GM23338 (cell line): ENCODE measurements at regions not wholly inside any gene's neighbourhood (a gene's known extent, or its start where the extent isn't known, plus 50 kb on each side); places are given as distances from the start of the nearest gene placed in this dataset.
"Not testable (repeated sequence)": the region's sequence is repeated elsewhere in the genome, so short reads cannot be mapped to it uniquely, and the experiment has no call there.

ENCODE experiments used
- CREB1 ChIP-seq: fragments of 250-450 bp; sonication (Bioruptor Pico); IDR thresholded peaks from 2 replicates; pipeline ENCODE4 v1.5.0; 2020; ENCODE audit warnings: low read depth, mild to moderate bottlenecking, moderate library complexity
- EZH2 ChIP-seq: fragments of 200-600 bp; sonication (generic); IDR thresholded peaks from one replicate; pipeline ENCODE4 v1.8.0; 2017; ENCODE audit warnings: antibody characterized with exemption, mild to moderate bottlenecking, low read depth; ENCODE audit not compliant: unreplicated experiment
- JUNB ChIP-seq: IDR thresholded peaks from one replicate; pipeline ENCODE4 v1.6.1; 2016; ENCODE audit warnings: antibody characterized with exemption; ENCODE audit not compliant: unreplicated experiment
- POLR2AphosphoS5 ChIP-seq: IDR thresholded peaks from 2 replicates; pipeline ENCODE4 v1.6.1; 2016; ENCODE audit warnings: antibody characterized with exemption, low read depth
- TF ChIP-seq, protein P1 (sequence below), 2 experiments: fragments of 200-600 bp in 1 of 2; sonication (generic) in 1 of 2; conservative IDR thresholded peaks; 2 replicates each; pipeline versions ENCODE4 v1.5.1 to v1.6.1; 2016 to 2017; ENCODE audit warnings: antibody characterized with exemption in 2 of 2, low read depth in 2 of 2, mild to moderate bottlenecking in 2 of 2, moderate library complexity in 1 of 2
- TF ChIP-seq, protein P2 (sequence below): IDR thresholded peaks from one replicate; pipeline ENCODE4 v1.6.1; 2018; ENCODE audit warnings: antibody characterized with exemption; ENCODE audit not compliant: unreplicated experiment

DNA sequence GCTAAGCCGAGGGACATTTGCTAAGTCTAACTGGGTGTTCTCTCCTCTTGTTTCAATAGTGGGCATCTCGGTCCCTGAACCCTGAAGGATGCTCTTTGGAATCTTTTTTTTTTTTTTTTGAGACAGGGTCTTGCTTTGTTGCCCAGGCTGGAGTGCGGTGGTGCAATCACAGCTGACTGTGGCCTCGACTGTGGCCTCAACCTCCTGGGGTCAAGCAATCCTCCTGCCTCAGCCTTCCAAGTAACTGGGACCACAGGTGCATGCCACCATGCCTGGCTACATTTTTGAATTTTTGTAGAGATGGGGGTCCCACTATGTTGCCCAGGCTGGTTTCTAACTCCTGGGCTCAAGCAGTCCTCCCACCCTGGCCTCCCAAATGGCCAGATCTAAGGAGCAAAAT lies 119.0 kb upstream of the SDK1 start:
- TF ChIP-seq, protein P1, sequence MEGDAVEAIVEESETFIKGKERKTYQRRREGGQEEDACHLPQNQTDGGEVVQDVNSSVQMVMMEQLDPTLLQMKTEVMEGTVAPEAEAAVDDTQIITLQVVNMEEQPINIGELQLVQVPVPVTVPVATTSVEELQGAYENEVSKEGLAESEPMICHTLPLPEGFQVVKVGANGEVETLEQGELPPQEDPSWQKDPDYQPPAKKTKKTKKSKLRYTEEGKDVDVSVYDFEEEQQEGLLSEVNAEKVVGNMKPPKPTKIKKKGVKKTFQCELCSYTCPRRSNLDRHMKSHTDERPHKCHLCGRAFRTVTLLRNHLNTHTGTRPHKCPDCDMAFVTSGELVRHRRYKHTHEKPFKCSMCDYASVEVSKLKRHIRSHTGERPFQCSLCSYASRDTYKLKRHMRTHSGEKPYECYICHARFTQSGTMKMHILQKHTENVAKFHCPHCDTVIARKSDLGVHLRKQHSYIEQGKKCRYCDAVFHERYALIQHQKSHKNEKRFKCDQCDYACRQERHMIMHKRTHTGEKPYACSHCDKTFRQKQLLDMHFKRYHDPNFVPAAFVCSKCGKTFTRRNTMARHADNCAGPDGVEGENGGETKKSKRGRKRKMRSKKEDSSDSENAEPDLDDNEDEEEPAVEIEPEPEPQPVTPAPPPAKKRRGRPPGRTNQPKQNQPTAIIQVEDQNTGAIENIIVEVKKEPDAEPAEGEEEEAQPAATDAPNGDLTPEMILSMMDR (conservative IDR thresholded peaks at IDR 0.05; ENCODE audit: low read depth in 2 of 2), result not testable (repeated sequence)
- TF ChIP-seq JUNB; CREB1 (CRISPR knock-in tag); EZH2; POLR2AphosphoS5: not testable (repeated sequence)
- TF ChIP-seq, protein P2, sequence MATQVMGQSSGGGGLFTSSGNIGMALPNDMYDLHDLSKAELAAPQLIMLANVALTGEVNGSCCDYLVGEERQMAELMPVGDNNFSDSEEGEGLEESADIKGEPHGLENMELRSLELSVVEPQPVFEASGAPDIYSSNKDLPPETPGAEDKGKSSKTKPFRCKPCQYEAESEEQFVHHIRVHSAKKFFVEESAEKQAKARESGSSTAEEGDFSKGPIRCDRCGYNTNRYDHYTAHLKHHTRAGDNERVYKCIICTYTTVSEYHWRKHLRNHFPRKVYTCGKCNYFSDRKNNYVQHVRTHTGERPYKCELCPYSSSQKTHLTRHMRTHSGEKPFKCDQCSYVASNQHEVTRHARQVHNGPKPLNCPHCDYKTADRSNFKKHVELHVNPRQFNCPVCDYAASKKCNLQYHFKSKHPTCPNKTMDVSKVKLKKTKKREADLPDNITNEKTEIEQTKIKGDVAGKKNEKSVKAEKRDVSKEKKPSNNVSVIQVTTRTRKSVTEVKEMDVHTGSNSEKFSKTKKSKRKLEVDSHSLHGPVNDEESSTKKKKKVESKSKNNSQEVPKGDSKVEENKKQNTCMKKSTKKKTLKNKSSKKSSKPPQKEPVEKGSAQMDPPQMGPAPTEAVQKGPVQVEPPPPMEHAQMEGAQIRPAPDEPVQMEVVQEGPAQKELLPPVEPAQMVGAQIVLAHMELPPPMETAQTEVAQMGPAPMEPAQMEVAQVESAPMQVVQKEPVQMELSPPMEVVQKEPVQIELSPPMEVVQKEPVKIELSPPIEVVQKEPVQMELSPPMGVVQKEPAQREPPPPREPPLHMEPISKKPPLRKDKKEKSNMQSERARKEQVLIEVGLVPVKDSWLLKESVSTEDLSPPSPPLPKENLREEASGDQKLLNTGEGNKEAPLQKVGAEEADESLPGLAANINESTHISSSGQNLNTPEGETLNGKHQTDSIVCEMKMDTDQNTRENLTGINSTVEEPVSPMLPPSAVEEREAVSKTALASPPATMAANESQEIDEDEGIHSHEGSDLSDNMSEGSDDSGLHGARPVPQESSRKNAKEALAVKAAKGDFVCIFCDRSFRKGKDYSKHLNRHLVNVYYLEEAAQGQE, result not testable (repeated sequence)
